HG02610 (cell line): ENCODE measurements at regions not wholly inside any gene's neighbourhood (a gene's known extent, or its start where the extent isn't known, plus 50 kb on each side); places are given as distances from the start of the nearest gene placed in this dataset.

Experiments used
- ATAC-seq: cut with Tn5 transposase; IDR thresholded peaks from one replicate; pipeline ENCODE4 v1.9.1; 2021; ENCODE audit warnings: mild to moderate bottlenecking, moderate library complexity; ENCODE audit not compliant: unreplicated experiment

GRCh38 chr20:11867291-11867919, 50.3 kb upstream of the BTBD3 start:
- no peak for ATAC-seq
